Neural progenitor cell (in vitro differentiated cells): ENCODE measurements at regions not wholly inside any gene's neighbourhood (a gene's known extent, or its start where the extent isn't known, plus 50 kb on each side); places are given as distances from the start of the nearest gene placed in this dataset.

Experiments
- DNase-seq: peaks from one replicate; pipeline ENCODE4 v3.0.0-alpha.2; 2016; ENCODE audit warnings: low spot score
- H2AFZ ChIP-seq: fragments of 200-600 bp; sonication (generic); replicated peaks from 2 replicates; pipeline ENCODE4 v1.6.1; 2016; ENCODE audit warnings: antibody characterized with exemption
- H3F3A ChIP-seq: fragments of 200-600 bp; sonication (generic); 2 replicates; pipeline ENCODE4 v1.6.1; 2016; ENCODE audit warnings: antibody characterized with exemption, low read depth
- H3K27ac ChIP-seq: fragments of 200-600 bp; sonication (generic); 2 replicates; pipeline ENCODE4 v1.5.1; 2016; ENCODE audit warnings: mild to moderate bottlenecking
- H3K27me3 ChIP-seq: fragments of 200-600 bp; sonication (generic); 2 replicates; pipeline ENCODE4 v1.6.1; 2016; ENCODE audit warnings: mild to moderate bottlenecking, moderate library complexity
- H3K36me3 ChIP-seq: fragments of 200-600 bp; sonication (generic); 2 replicates; pipeline ENCODE4 v1.5.1; 2016
- H3K4me1 ChIP-seq: fragments of 200-600 bp; sonication (generic); 2 replicates; pipeline ENCODE4 v1.6.1; 2016; ENCODE audit warnings: mixed run types
- H3K4me2 ChIP-seq: fragments of 200-600 bp; sonication (generic); 2 replicates; pipeline ENCODE4 v1.6.1; 2016
- H3K4me3 ChIP-seq: fragments of 200-600 bp; sonication (generic); 2 replicates; pipeline ENCODE4 v1.5.1; 2016
- H3K79me2 ChIP-seq: fragments of 200-600 bp; sonication (generic); 2 replicates; pipeline ENCODE4 v1.6.1; 2016; ENCODE audit warnings: low read depth
- H3K9ac ChIP-seq: fragments of 200-600 bp; sonication (generic); 2 replicates; pipeline ENCODE4 v1.6.1; 2016
- H3K9me3 ChIP-seq: fragments of 200-600 bp; sonication (generic); 2 replicates; pipeline ENCODE4 v1.5.1; 2016; ENCODE audit warnings: low read depth
- H4K20me1 ChIP-seq: fragments of 200-600 bp; sonication (generic); 2 replicates; pipeline ENCODE4 v1.6.1; 2016; ENCODE audit warnings: low read depth
- H3K27ac Mint-ChIP-seq: 3 replicates; pipeline ENCODE4 v1.8.0; 2021; ENCODE audit warnings: mixed read lengths
- H3K27me3 Mint-ChIP-seq: 2 replicates; pipeline ENCODE4 v1.8.0; 2022; ENCODE audit warnings: low read depth, mild to moderate bottlenecking, inconsistent platforms, moderate library complexity, mixed read lengths; ENCODE audit not compliant: insufficient read depth
- H3K36me3 Mint-ChIP-seq: 3 replicates; pipeline ENCODE4 v1.8.0; 2021; ENCODE audit warnings: mixed read lengths
- H3K4me1 Mint-ChIP-seq: 3 replicates; pipeline ENCODE4 v1.8.0; 2021; ENCODE audit warnings: mixed read lengths
- H3K4me3 Mint-ChIP-seq: 3 replicates; pipeline ENCODE4 v1.8.0; 2021; ENCODE audit warnings: mild to moderate bottlenecking, moderate library complexity, mixed read lengths
- H3K9me3 Mint-ChIP-seq: 3 replicates; pipeline ENCODE4 v1.8.0; 2020; ENCODE audit warnings: mixed read lengths
- CTCF ChIP-seq: fragments of 200-600 bp; sonication (generic); IDR thresholded peaks from 2 replicates; pipeline ENCODE4 v1.5.1; 2017; ENCODE audit warnings: antibody characterized with exemption, mild to moderate bottlenecking
- EZH2 ChIP-seq: fragments of 200-600 bp; sonication (generic); IDR thresholded peaks from 2 replicates; pipeline ENCODE4 v1.6.1; 2017; ENCODE audit warnings: antibody characterized with exemption, mild to moderate bottlenecking, moderate library complexity
- EZH2phosphoT487 ChIP-seq: fragments of 200-600 bp; sonication (generic); IDR thresholded peaks from 2 replicates; pipeline ENCODE4 v1.6.1; 2017; ENCODE audit warnings: antibody characterized with exemption

- peaks cover 4% of the 10 kb centered on the region for H3K4me1 ChIP-seq
- H3K4me2 ChIP-seq: no peak overlapping the region
- Mint-ChIP-seq H3K27ac (no peak overlapping the region), H3K4me1 (no peaks in the 10 kb centered on the region), H3K36me3 (no peaks in the 10 kb centered on the region), H3K4me3 (no peak overlapping the region), H3K27me3 (no peaks in the 10 kb centered on the region), H3K9me3 (peaks cover 8% of the 10 kb centered on the region)
- H2AFZ ChIP-seq: no peak overlapping the region
- H3K79me2 ChIP-seq: no peaks in the 10 kb centered on the region
- no peaks in the 10 kb centered on the region for H3F3A ChIP-seq
- no peak overlapping the region for H3K27ac ChIP-seq
- no peak overlapping the region for H3K9ac ChIP-seq
- no peak for DNase-seq
- no peak overlapping the region for H3K4me3 ChIP-seq
- H3K36me3 ChIP-seq: no peaks in the 10 kb centered on the region
- TF ChIP-seq EZH2phosphoT487: no peak
- TF ChIP-seq CTCF: no peak
- no peak for TF ChIP-seq EZH2
- no peaks in the 10 kb centered on the region for H3K9me3 ChIP-seq
- H3K27me3 ChIP-seq: no peaks in the 10 kb centered on the region
- H4K20me1 ChIP-seq: no peaks in the 10 kb centered on the region
Observed at GRCh38 chr5:53233645-53234405, 124.3 kb upstream of the MOCS2 start.

- Mint-ChIP-seq H3K9me3 (no peaks in the 10 kb centered on the region), H3K4me3 (no peak overlapping the region), H3K4me1 (no peaks in the 10 kb centered on the region), H3K36me3 (no peaks in the 10 kb centered on the region), H3K27ac (no peak overlapping the region), H3K27me3 (no peaks in the 10 kb centered on the region)
- no peaks in the 10 kb centered on the region for H4K20me1 ChIP-seq
- H3F3A ChIP-seq: no peaks in the 10 kb centered on the region
- no peak overlapping the region for H3K9ac ChIP-seq
- TF ChIP-seq EZH2phosphoT487 (no peak), CTCF (no peak), EZH2 (no peak)
- DNase-seq: no peak
- H3K4me3 ChIP-seq: no peak overlapping the region
- no peak overlapping the region for H3K27ac ChIP-seq
- peaks cover 4% of the 10 kb centered on the region for H3K4me1 ChIP-seq
- H3K27me3 ChIP-seq: no peaks in the 10 kb centered on the region
- H3K36me3 ChIP-seq: no peaks in the 10 kb centered on the region
- no peaks in the 10 kb centered on the region for H3K79me2 ChIP-seq
- no peak overlapping the region for H3K4me2 ChIP-seq
- no peak overlapping the region for H2AFZ ChIP-seq
- H3K9me3 ChIP-seq: no peaks in the 10 kb centered on the region
Observed at GRCh38 chr5:53236683-53237082, 127.1 kb upstream of the MOCS2 start.

GRCh38 chr5:53237876-53238275 is 128.3 kb upstream of the MOCS2 start:
- Histone ChIP-seq H3K79me2 (no peaks in the 10 kb centered on the region), H3K4me3 (no peak overlapping the region), H2AFZ (no peak overlapping the region), H4K20me1 (no peaks in the 10 kb centered on the region), H3K9ac (no peak overlapping the region), H3F3A (no peaks in the 10 kb centered on the region), H3K4me1 (peaks cover 4% of the 10 kb centered on the region), H3K27ac (no peak overlapping the region), H3K4me2 (no peak overlapping the region), H3K36me3 (no peaks in the 10 kb centered on the region), H3K27me3 (no peaks in the 10 kb centered on the region), H3K9me3 (no peaks in the 10 kb centered on the region)
- no peaks in the 10 kb centered on the region for H3K36me3 Mint-ChIP-seq
- no peaks in the 10 kb centered on the region for H3K4me1 Mint-ChIP-seq
- no peak for DNase-seq
- no peaks in the 10 kb centered on the region for H3K27me3 Mint-ChIP-seq
- H3K4me3 Mint-ChIP-seq: no peak overlapping the region
- H3K9me3 Mint-ChIP-seq: no peaks in the 10 kb centered on the region
- TF ChIP-seq EZH2phosphoT487 (no peak), CTCF (no peak), EZH2 (no peak)
- no peak overlapping the region for H3K27ac Mint-ChIP-seq
